HG02885 (cell line): ENCODE measurements at regions not wholly inside any gene's neighbourhood (a gene's known extent, or its start where the extent isn't known, plus 50 kb on each side); places are given as distances from the start of the nearest gene placed in this dataset.

Experiments
- ATAC-seq: cut with Tn5 transposase; IDR thresholded peaks from one replicate; pipeline ENCODE4 v1.9.1; 2021; ENCODE audit warnings: mild to moderate bottlenecking; ENCODE audit not compliant: unreplicated experiment, poor library complexity

DNA sequence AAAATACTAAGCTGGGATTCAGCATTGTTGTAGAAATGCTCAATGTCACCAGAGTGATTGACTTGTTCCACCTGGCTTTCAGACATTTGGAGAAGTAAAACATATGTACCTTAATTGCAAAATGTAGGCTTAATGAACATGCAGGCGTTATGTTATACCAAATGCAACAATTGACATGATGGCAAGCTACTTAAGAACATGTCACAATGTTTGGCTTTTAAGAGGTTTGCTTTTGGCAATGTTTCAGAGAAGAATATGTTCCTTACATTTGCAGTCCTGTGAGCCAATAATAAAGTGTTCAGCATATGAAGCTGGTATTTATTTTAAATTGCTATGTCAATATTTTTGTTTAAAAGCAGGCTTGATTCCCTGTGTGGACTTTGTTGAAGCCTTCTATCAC, 111.7 kb upstream of the NUDT12 start:
- ATAC-seq, result no peak

DNA sequence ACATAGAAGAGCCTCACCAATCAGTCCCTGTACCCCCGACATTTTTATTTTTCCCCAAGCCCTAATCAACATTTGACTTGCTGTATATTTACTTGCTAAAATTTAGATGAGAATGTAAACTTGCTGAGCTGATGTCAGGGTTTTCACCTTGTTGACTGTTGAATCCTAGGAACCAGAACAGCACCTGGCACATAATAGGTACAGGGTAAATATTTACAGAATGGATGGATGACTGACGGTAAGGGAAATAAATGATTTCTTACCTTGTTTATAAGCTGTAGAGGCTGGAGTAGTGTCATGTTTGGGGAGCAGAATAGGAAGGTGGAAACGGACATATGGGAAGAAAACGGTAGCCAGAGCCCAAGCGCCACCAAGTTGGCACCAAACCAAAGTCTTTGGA, 107.0 kb upstream of the NUDT12 start:
- no peak for ATAC-seq

DNA sequence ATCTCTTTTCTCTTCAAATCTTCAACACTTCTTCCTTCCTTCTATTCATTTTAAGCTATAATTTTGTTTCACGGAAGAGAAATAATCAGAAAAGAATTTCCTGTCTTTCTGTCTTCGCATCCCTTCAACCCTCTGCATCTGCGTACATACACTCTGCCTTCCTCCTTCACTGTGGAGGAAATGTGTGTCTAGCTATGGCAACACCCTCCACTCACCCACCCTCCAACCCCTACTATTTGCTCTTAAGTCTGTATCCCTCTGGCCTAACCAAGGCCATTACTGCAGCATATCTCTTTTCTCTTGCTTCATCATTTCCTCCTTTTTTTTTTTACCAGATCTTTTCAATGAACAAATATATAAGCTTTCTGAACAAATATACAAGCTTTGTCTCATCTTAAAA, 105.7 kb upstream of the NUDT12 start:
- ATAC-seq, result no peak

DNA sequence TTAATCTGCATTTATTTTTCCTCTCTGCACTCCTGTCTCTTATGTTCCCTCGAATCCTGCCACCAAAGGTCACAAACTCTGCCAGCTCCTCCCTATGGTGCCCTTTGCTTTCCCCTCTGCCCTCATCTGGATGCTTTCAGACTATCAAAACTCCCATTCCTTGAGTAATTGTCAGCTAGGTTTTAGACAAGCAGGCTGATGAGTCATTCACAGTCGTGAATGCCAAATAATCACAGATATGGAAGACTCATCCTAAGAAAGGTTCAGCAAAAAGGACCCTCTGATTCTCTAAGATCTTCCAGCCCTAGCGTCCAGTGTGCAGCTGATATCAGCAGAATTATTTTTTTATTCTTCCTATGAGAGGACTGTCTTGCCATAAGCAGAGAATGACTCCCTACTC, 104.5 kb upstream of the NUDT12 start:
- no peak for ATAC-seq

DNA sequence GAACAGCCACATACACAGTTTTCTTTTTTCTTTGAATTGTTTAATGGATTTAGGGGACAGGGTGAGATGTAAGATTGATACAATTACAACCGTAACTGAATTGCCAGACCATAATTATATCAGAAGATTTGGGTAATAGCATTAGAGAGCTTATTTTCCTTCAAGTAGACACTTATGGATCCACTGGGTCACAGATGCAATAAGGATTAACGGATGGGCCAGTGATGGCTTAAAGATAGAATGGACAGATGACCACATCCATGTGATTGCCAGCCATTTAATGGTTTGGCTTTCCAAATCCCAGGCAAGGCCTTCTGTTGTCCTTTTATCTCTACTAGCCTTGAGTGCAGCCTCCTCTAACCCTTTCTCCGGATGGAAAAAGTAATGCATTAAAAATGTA, 94.7 kb upstream of the NUDT12 start:
- ATAC-seq, result no peak

DNA sequence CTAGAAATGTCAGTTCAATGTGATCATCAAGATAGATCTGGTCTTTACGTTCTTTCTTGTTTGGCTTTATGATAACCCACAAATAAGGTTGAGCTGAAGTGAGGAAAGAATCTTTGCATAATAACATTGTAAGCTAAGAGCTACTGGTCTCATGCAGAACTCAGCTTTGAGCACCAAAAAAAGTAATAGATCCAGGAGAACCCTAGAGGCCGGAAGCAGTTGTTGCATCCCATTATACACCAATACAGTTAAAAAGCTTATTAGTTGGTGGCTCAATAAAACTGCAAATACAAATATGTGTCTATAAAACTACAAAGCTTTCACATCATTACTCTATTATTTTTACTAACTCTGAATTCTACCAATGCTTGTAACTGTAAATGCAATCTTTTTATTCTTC, 85.5 kb upstream of the NUDT12 start:
- no peak for ATAC-seq

DNA sequence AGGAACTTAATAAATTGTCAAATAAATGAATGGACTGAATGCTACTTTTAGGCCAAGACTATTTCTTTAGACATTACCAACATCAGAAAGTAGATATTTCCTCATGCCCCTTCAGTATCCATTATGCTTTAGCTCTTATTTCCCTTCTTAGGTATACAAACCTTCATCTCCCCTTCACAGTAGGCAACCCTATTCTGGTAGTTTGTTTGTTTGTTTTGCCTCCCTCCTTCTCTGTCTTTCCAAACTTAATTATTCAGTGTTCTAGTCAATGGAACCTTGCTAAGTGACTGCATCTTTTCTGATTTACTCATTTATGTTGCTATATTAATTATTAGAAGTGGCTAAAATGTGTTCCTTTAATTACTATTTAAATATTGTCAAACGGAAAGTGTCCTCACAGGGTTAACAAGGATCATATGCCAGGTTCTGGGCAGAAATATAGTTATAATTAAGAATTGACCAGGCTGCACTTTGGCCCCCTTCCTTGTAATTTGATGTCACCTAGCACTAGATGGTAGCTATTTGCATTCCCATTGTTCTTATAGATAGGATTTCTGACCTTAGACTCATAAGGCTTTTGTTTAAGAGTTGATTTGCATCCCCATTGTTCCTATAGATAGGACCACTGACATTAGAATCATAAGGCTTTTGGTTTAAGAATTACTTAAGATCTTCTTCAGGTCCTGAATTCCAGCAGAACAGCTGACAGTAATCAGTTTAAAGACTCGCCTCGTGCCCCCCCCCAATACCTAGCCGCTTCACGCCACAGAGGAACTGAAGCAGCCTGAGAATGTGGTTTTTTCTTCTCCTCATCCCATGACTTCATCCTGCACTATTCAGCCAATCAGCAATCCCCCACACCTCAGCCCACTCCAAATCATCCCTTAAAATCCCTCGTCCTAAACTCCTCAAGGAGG, 84.4 kb upstream of the NUDT12 start:
- no peak for ATAC-seq

DNA sequence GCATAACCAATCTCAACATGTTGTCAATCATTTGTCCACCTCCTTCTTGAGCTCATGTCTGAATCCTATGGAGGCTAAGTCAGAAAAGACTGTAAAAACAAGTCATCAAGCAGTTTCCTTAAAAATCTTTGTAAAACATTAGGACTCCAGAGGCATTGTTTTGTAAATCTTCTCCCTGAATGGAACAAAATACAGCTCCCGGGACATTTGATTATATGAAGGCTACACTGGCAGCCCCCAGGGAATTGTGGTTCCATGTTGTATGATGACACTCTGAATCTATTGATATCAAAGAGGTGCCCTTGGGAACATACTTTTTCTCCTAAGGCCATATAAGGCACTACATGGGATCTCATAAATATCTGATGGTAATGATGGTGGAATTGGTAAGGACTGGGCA, 83.2 kb upstream of the NUDT12 start:
- ATAC-seq, result no peak

DNA sequence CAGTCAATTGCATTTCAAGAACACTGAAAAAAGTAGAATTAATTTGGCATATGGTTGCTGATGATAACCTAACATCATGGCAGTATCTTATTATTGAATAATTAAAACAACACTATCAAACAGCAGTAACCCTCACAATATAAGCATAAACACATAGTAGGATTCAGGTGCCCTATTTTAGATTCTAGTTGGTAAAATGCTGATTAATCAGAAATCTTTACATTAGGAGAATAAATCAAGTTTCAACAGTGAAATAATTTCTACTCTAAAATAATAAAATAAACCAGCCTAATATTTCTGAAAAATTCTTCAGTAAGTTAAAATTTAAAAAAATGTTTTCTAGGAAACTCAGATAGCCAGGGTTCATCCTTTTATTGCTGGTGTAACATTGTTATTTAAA, 76.4 kb upstream of the NUDT12 start:
- no peak for ATAC-seq

DNA sequence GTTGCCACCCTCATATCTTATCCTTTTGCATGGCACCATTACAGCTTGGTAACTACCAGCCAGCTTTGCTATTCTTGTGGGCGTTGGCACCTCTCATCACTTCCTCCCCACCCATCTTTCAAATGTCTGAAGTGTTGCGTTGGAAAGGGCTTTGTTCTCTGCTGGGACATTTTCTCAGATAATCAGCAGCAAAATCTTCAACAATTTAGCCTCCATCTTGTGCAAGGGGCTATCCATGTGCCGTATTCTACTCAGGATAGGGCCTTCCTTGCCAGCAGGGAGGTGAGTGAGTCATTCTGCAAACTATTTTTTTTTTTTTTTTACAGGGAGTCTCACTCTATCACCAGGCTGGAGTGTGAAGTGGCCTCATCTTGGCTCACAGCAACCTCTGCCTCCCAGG, 62.1 kb upstream of the NUDT12 start:
- no peak for ATAC-seq

DNA sequence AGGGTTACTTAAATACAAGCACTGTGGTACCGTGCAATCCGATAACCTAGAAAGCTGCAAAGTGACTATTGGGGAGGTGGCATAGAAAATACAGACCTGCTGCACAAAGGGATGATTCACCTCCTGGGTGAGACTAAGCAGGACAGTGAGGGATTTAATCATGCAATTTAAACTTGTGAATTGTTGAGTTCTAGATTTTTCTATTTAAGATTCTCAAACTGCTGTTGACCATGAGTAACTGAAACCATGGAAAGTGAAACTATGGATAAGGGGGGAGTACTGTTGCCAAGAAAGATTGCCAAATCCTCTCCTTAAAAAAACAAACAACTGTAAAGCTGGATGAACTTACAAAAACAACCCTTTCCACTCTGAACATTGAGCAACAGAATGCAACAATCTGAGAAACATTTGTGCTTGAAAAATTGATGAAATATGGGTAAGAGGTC, 61.5 kb upstream of the NUDT12 start:
- ATAC-seq, result no peak

DNA sequence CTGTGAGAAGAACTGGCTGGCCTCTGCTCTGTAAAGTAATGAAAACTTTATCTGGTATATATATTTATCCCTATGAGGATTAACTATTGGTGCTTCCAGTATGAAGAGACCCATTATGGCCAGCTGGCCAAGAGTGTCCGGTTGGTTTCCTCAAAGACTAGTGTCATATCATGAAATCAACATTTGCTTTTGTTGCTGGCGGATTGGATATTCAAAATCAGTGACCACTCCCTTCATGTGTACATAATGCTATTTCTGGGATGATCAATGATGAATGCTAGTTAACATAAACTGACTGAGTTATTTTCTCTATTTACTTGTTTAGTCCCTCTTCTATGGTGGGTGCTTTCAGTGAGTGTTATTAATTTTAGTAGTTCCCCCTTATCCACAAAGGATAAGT, 60.8 kb upstream of the NUDT12 start:
- no peak for ATAC-seq

DNA sequence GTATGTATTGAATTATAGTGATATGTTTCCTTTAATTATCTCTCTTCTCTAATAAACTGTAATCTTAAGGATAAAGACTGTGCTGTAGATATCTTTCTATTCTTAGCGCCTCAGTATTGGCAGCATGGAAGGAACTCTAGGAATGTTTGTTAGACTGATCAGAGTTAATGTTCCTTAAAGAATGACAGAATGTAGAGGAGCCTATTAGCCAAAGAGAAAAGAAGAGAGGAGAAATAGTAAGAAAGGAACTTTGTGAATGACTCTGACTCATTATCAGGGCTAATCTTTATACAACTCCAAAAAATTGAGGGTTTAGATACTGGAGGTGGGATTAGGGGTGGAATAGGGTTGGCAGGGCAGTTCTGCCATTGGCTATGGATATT, 59.0 kb upstream of the NUDT12 start:
- ATAC-seq, result no peak

DNA sequence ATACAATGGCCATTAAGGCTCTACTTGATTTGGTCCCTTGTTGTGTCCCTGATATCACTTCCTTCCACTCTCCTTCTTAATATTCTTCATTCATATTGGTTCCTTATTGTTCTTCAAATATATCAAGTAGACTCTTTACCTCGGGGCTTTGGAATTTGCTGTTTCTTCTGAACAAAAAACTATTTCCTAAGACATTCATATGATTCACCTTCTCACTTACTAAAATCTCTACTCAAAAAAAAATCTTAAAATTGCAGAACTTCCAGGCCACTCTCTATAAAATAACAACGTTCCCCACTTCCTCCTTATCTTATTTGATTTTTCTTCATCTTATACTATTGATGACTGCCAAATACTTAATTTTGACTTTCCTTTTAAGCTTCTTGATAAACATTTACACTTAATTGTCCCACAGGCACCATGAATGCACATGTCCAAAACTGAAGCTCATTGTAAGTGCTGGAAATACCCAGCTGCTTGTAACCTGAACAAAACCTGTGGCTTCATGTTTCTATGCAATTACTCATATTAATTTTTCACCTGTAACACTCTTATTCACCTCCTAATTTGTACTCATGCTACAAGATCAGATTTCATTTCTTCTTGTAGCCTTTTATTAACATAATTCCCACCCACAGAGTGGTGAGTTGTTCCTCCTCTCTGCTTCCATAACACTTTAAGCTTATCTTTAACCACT, 58.4 kb upstream of the NUDT12 start:
- no peak for ATAC-seq

DNA sequence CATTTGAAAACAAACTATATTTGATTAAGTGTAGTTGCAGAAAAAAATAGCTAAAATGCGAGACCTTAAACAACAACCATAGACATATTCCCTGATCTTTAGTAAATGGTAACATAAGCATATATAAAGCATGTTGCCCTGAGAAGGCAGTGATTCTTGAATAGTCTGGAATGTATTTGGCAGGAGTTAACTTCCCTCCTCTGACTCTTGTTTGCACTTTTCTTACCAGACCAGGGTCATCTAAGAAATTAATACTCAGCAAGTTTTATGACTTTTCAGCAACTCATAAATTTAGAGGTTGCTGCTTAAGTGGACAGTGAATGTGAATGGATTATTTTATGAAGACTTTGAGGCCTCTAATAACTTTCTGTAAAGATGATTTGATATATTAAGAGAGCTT, 55.3 kb upstream of the NUDT12 start:
- no peak for ATAC-seq

DNA sequence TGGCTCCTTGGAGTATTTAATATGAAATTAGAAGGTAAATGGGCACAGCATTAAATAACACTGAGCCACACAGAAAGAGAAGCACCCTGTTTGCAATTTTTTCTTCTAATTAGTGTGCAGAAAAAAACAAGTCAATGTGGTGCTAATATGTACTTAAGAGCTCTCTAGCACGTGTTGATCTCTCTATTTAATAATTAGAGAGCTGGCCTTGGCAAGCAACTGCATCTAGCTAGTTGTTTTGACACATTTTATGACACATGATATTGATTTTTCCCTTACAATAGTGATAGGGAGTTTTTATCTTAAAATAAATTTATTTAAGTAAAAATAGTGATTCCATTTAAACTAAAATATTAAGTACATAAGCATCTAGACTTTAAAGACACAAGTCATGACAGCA, 54.5 kb upstream of the NUDT12 start:
- no peak for ATAC-seq

DNA sequence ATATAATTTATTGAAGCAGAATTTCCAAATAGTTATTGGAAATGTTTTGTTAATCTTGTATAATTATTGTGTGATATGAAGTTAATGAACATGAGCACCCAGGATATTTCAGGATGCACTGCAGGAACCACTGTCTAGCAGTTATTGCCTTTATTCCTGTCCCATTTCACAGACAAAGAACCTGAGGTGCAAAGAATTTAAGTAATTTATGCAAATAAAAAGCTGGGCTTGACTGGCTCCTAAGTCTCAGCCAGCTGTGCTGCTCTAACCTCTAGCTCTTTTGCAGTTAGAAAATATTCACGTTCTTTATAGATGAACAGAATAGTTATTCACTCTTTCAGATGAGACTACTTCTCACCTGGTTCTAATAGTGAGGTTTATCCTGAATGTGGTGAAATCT, 50.0 kb upstream of the NUDT12 start:
- ATAC-seq, result no peak
